Mononuclear cell (primary cell): ENCODE measurements at regions not wholly inside any gene's neighbourhood (a gene's known extent, or its start where the extent isn't known, plus 50 kb on each side); places are given as distances from the start of the nearest gene placed in this dataset.

Experiments used
- H3K27me3 ChIP-seq: 2 replicates; pipeline ENCODE4 v1.6.0; 2011; ENCODE audit warnings: low read length, control low read depth; ENCODE audit not compliant: insufficient read depth
- H3K4me1 ChIP-seq: 2 replicates; pipeline ENCODE4 v1.5.1; 2011; ENCODE audit warnings: mild to moderate bottlenecking, low read length, control low read depth; ENCODE audit not compliant: insufficient read depth
- H3K4me3 ChIP-seq: 2 replicates; pipeline ENCODE4 v1.5.1; 2011; ENCODE audit warnings: mild to moderate bottlenecking, low read length, moderate library complexity
- H3K9me3 ChIP-seq: 2 replicates; pipeline ENCODE4 v1.5.1; 2011; ENCODE audit warnings: low read depth, mild to moderate bottlenecking, control low read depth, low read length

DNA sequence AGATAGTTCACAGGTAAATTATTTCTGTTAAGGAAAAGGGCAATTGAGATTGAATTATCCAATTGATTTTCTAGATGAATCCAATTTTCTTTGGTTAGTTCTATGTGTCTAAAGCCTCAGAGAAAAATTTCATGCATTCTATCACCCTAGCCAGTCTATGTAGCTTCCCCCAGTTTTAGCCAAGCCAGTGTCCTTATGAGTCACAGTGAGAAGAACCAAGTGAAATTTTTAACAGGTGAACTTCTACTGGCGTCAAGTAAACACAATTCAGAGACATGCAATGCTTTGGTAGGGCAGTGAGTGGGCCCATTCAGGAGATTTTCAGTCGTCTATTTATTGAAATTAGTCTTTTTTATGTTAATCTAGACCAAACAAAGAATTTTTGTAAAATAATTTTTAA lies 1077.4 kb upstream of the ARRDC3 start:
- no peaks in the 10 kb centered on the region for H3K27me3 ChIP-seq
- H3K4me1 ChIP-seq: no peaks in the 10 kb centered on the region
- no peaks in the 10 kb centered on the region for H3K9me3 ChIP-seq
- H3K4me3 ChIP-seq: no peak overlapping the region

GRCh38 chr5:92459654-92460053 lies 1076.5 kb upstream of the ARRDC3 start:
- Histone ChIP-seq H3K27me3 (no peaks in the 10 kb centered on the region), H3K4me1 (no peaks in the 10 kb centered on the region), H3K4me3 (no peak overlapping the region), H3K9me3 (no peaks in the 10 kb centered on the region)

DNA sequence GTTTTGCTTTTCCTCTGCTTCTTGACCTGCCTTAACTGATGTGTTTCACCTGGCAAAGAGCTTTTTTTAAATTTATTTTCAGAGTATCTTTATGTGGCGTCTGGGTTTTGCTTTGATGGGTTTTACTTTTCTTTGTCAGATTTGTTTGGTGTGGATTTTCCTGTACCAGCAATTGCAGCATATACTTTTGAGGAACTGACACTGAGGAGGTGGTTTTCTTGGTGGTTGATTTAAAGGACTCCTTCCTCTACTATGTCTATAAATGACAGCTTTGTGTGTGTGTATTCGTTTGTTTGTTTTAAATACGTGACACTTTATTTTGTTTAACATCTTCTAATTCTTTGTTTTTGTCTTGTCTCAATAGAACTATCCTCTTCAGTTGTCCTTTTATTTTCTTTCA lies 1071.9 kb upstream of the ARRDC3 start:
- Histone ChIP-seq H3K4me1 (no peaks in the 10 kb centered on the region), H3K27me3 (no peaks in the 10 kb centered on the region), H3K9me3 (no peaks in the 10 kb centered on the region), H3K4me3 (no peak overlapping the region)

DNA sequence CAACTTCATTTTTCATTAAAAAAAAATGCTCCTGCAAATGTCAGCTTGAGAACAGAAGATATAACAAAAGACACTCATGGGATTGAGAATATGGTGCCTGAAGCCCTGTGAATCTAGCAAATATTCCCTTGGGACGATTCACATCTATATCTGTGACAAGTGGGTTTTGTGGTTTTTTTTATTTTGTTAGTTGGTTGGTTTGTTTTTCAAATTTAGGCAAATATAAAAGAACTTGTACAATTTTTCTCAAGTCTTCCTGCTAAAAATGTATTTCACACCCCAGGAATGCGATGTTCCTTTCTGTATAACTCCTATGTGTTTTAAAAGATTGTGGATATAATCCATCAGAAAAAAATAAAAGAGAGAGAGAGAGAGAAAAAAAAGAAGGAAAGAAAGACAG lies 1061.8 kb upstream of the ARRDC3 start:
- H3K27me3 ChIP-seq: no peaks in the 10 kb centered on the region
- H3K4me3 ChIP-seq: no peak overlapping the region
- no peaks in the 10 kb centered on the region for H3K9me3 ChIP-seq
- no peaks in the 10 kb centered on the region for H3K4me1 ChIP-seq

GRCh38 chr5:92435781-92436180 lies 1052.7 kb upstream of the ARRDC3 start:
- Histone ChIP-seq H3K4me3 (no peak overlapping the region), H3K4me1 (no peaks in the 10 kb centered on the region), H3K27me3 (no peaks in the 10 kb centered on the region), H3K9me3 (peaks cover 6% of the 10 kb centered on the region)

GRCh38 chr5:92429646-92430045 lies 1046.5 kb upstream of the ARRDC3 start:
- Histone ChIP-seq H3K9me3 (peaks cover 6% of the 10 kb centered on the region), H3K4me1 (no peaks in the 10 kb centered on the region), H3K27me3 (no peaks in the 10 kb centered on the region), H3K4me3 (no peak overlapping the region)

GRCh38 chr5:92428415-92428814 lies 1045.3 kb upstream of the ARRDC3 start:
- Histone ChIP-seq H3K4me3 (no peak overlapping the region), H3K27me3 (no peaks in the 10 kb centered on the region), H3K4me1 (no peaks in the 10 kb centered on the region), H3K9me3 (no peaks in the 10 kb centered on the region)

DNA sequence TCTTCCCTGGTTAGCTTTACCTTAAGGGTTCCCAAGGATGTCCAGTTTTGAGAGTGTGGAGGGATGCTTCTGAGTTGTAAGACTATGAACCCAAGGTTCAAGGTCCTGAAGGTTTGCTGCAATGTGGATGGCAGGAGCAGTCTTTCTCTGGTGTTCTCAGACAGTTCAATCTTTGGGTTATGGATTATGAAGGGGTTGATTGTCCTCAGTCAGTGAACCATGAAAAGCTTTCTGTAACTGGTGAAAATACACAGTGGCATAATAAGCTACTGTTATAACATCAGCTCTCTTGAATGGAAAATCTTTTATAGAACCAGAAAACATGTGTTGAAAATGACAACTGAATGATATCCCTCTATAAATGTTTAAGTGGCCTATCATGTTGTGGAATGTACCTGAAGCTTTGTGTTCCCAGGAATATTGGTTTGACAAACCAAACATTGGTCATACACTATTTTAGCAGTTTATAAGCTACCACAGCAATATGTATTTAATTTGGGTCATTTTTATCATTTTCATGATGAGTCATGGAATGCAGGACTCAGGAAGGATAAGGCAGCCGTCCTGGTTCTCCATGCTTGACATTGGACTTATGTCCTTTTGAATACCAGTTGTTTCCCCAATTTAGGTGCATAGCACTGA lies 1041.8 kb upstream of the ARRDC3 start:
- Histone ChIP-seq H3K4me3 (no peak overlapping the region), H3K9me3 (peaks cover 14% of the 10 kb centered on the region), H3K27me3 (no peaks in the 10 kb centered on the region), H3K4me1 (no peaks in the 10 kb centered on the region)

GRCh38 chr5:92421942-92422341 lies 1038.8 kb upstream of the ARRDC3 start:
- Histone ChIP-seq H3K4me1 (no peaks in the 10 kb centered on the region), H3K27me3 (no peaks in the 10 kb centered on the region), H3K9me3 (peaks cover 14% of the 10 kb centered on the region), H3K4me3 (no peak overlapping the region)

GRCh38 chr5:92421196-92421595 lies 1038.1 kb upstream of the ARRDC3 start:
- Histone ChIP-seq H3K4me3 (no peak overlapping the region), H3K27me3 (no peaks in the 10 kb centered on the region), H3K9me3 (peaks cover 14% of the 10 kb centered on the region), H3K4me1 (no peaks in the 10 kb centered on the region)

DNA sequence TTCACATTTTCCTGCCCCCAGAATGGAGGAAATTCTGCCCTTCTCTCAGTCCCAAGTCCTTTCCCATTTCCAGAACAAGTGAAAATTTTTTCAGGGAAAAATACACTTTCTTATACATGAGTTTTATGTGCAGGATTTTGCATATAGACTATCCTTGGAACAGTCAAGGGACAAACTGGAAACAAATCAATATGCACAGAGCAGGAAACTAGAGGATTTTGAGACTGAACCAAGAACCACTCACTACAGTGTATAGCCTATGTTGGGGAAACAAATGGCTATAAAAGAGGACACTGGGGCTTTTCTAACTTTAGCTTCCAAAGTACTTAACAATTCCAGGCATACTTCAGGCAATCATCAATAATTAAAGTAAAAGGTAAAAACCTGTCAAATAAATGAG lies 1036.1 kb upstream of the ARRDC3 start:
- Histone ChIP-seq H3K4me1 (no peaks in the 10 kb centered on the region), H3K4me3 (no peak overlapping the region), H3K9me3 (peaks cover 14% of the 10 kb centered on the region), H3K27me3 (no peaks in the 10 kb centered on the region)

DNA sequence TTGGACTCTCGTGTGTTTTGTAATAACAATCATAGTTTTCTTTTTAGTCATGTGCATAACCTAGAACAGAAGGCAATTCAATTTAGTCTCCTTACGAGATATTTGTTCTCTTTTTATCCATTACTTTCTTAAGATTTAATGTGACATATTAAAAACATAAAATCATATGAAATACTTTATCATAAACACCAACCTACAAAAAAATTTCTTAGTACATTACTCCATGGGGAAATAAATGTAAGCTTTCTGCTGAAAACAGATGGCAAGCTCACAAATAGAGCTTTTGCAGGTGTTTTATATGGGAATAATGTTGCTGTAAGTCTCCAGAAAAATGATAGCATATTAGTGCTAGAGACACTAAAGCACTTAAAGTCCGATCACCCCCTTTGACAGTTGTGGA lies 1035.2 kb upstream of the ARRDC3 start:
- H3K4me3 ChIP-seq: no peak overlapping the region
- peaks cover 14% of the 10 kb centered on the region for H3K9me3 ChIP-seq
- H3K4me1 ChIP-seq: no peaks in the 10 kb centered on the region
- no peaks in the 10 kb centered on the region for H3K27me3 ChIP-seq

- H3K9me3 ChIP-seq: no peaks in the 10 kb centered on the region
- no peaks in the 10 kb centered on the region for H3K4me1 ChIP-seq
- no peak overlapping the region for H3K4me3 ChIP-seq
- no peaks in the 10 kb centered on the region for H3K27me3 ChIP-seq
Observed at GRCh38 chr5:92409134-92409533, 1026.0 kb upstream of the ARRDC3 start.

DNA sequence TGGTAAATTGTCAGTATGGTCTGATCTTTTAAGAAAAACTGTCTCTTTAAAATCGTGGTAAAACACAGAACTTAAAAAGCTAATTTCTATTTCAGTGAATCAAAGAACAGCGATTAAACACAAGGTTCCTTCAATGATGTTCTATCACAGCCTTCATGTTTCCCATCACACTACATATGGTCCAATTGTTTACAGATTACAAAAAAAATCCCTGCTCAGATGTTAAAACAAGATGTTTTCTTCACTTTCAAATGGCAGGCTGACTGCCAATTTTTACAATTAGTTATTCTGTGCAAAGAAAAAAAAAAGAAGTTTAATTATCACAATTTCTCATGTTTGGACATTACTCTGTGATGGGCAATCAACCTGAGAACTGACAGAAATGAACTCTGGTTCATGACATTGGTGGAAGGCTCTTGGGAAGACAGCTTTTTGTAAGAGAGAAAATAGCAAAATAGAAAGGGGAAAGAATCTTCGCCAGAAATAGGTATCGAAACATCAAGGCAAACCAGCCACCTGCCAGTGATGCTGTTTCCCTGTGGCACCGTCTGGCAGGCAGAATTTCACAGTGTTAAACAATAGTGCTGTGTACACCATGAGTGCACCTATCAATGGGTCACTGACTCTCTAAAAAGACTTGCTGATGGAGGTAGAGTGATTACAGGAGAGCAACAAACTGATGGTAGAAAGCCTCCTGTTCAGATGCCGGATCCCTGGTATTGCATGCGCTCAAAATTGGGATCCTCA lies 1020.0 kb upstream of the ARRDC3 start:
- H3K4me1 ChIP-seq: no peaks in the 10 kb centered on the region
- no peaks in the 10 kb centered on the region for H3K9me3 ChIP-seq
- H3K27me3 ChIP-seq: no peaks in the 10 kb centered on the region
- no peak overlapping the region for H3K4me3 ChIP-seq

GRCh38 chr5:92402045-92402444 lies 1018.9 kb upstream of the ARRDC3 start:
- H3K4me3 ChIP-seq: no peak overlapping the region
- no peaks in the 10 kb centered on the region for H3K4me1 ChIP-seq
- H3K27me3 ChIP-seq: no peaks in the 10 kb centered on the region
- H3K9me3 ChIP-seq: no peaks in the 10 kb centered on the region

DNA sequence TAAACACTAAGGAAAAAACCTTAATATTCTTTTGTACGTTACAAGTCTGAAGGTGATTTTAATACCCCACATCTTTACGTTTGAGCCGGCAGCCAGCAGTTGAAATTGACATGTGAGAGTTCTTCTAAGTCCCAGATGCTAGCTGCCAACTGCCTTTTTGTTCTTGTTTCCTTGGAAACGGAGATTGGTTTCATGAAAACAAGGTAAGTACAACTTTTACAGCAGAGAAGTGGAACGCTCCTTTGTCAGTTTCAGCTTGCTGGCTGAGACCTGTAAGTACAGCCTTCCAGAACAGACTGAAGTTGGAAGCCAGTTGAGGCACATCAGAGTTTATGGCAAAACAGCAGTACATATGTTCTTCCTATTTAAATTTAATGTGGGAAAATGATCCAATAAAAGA lies 1018.4 kb upstream of the ARRDC3 start:
- no peaks in the 10 kb centered on the region for H3K4me1 ChIP-seq
- no peaks in the 10 kb centered on the region for H3K9me3 ChIP-seq
- no peaks in the 10 kb centered on the region for H3K27me3 ChIP-seq
- H3K4me3 ChIP-seq: no peak overlapping the region
